ENCODE measurements at regions not wholly inside any gene's neighbourhood (a gene's known extent, or its start where the extent isn't known, plus 50 kb on each side); places are given as distances from the start of the nearest gene placed in this dataset.

GRCh38 chr1:105686874-105687690 lies 1369.4 kb upstream of the PRMT6 start:
- peak; percentile 7 for ATAC-seq
- Mint-ChIP-seq H3K4me1 (no peaks in the 10 kb centered on the region), H3K27me3 (no peaks in the 10 kb centered on the region), H3K27ac (no peak overlapping the region), H3K36me3 (ENCODE audit: low read depth) (no peaks in the 10 kb centered on the region), H3K4me3 (no peak overlapping the region), H3K9me3 (peaks cover 8% of the 10 kb centered on the region)
- no peak for DNase-seq

GRCh38 chr1:105700723-105701122 lies 1355.8 kb upstream of the PRMT6 start:
- no peak for ATAC-seq
- Mint-ChIP-seq H3K27ac (no peak overlapping the region), H3K4me1 (no peaks in the 10 kb centered on the region)

GRCh38 chr1:105724286-105724685 lies 1332.2 kb upstream of the PRMT6 start:
- Mint-ChIP-seq H3K4me3 (no peak overlapping the region), H3K9me3 (peaks cover 13% of the 10 kb centered on the region), H3K27me3 (no peaks in the 10 kb centered on the region), H3K4me1 (no peaks in the 10 kb centered on the region), H3K27ac (no peak overlapping the region), H3K36me3 (ENCODE audit: low read depth) (no peaks in the 10 kb centered on the region)
- ATAC-seq = no peak
- DNase-seq = no peak

More at GRCh38 chr1:105700723-105701122, 1355.8 kb upstream of the PRMT6 start:
- no peak overlapping the region for H3K4me3 Mint-ChIP-seq
- peaks cover 8% of the 10 kb centered on the region for H3K9me3 Mint-ChIP-seq
- H3K27me3 Mint-ChIP-seq = no peaks in the 10 kb centered on the region
- H3K36me3 Mint-ChIP-seq (ENCODE audit: low read depth) = no peaks in the 10 kb centered on the region
- no peak for DNase-seq

GRCh38 chr1:105730701-105731100 lies 1325.8 kb upstream of the PRMT6 start:
- Mint-ChIP-seq H3K27ac (no peak overlapping the region), H3K27me3 (no peaks in the 10 kb centered on the region), H3K36me3 (ENCODE audit: low read depth) (no peaks in the 10 kb centered on the region), H3K9me3 (peaks cover 13% of the 10 kb centered on the region), H3K4me3 (no peak overlapping the region), H3K4me1 (no peaks in the 10 kb centered on the region)
- DNase-seq (no peak), ATAC-seq (no peak)

GRCh38 chr1:105736349-105736748 lies 1320.1 kb upstream of the PRMT6 start:
- Mint-ChIP-seq H3K27ac (no peak overlapping the region), H3K4me3 (no peak overlapping the region), H3K9me3 (peaks cover 19% of the 10 kb centered on the region), H3K36me3 (ENCODE audit: low read depth) (no peaks in the 10 kb centered on the region), H3K4me1 (no peaks in the 10 kb centered on the region), H3K27me3 (no peaks in the 10 kb centered on the region)
- ATAC-seq (no peak), DNase-seq (no peak)

GRCh38 chr1:105779727-105780126 lies 1276.7 kb upstream of the PRMT6 start:
- no peaks in the 10 kb centered on the region for H3K4me1 Mint-ChIP-seq
- H3K27ac Mint-ChIP-seq = no peak overlapping the region
- H3K36me3 Mint-ChIP-seq (ENCODE audit: low read depth) = no peaks in the 10 kb centered on the region
- no peak for ATAC-seq
- H3K9me3 Mint-ChIP-seq = peaks cover 11% of the 10 kb centered on the region
- DNase-seq = no peak
- no peaks in the 10 kb centered on the region for H3K27me3 Mint-ChIP-seq
- no peak overlapping the region for H3K4me3 Mint-ChIP-seq

- no peak for ATAC-seq
- Mint-ChIP-seq H3K36me3 (ENCODE audit: low read depth) (no peaks in the 10 kb centered on the region), H3K27me3 (no peaks in the 10 kb centered on the region), H3K9me3 (peaks cover 17% of the 10 kb centered on the region), H3K4me3 (no peak overlapping the region), H3K4me1 (no peaks in the 10 kb centered on the region), H3K27ac (no peak overlapping the region)
- DNase-seq = no peak
These were observed 1271.5 kb upstream of the PRMT6 start for GRCh38 chr1:105785021-105785420.

GRCh38 chr1:105793536-105794146 lies 1262.8 kb upstream of the PRMT6 start:
- Mint-ChIP-seq H3K4me3 (no peak overlapping the region), H3K27ac (no peak overlapping the region), H3K36me3 (ENCODE audit: low read depth) (no peaks in the 10 kb centered on the region), H3K9me3 (peaks cover 5% of the 10 kb centered on the region), H3K4me1 (no peaks in the 10 kb centered on the region), H3K27me3 (no peaks in the 10 kb centered on the region)
- ATAC-seq (no peak), DNase-seq (peak; percentile 17)

- ATAC-seq (no peak), DNase-seq (no peak)
- peaks cover 4% of the 10 kb centered on the region for H3K9me3 Mint-ChIP-seq
- no peak overlapping the region for H3K27ac Mint-ChIP-seq
- H3K36me3 Mint-ChIP-seq (ENCODE audit: low read depth) = no peaks in the 10 kb centered on the region
- no peaks in the 10 kb centered on the region for H3K4me1 Mint-ChIP-seq
- H3K27me3 Mint-ChIP-seq = no peaks in the 10 kb centered on the region
- no peak overlapping the region for H3K4me3 Mint-ChIP-seq
These were observed 1260.7 kb upstream of the PRMT6 start for GRCh38 chr1:105795741-105796140.

GRCh38 chr1:105830571-105831146 lies 1225.8 kb upstream of the PRMT6 start:
- H3K4me3 Mint-ChIP-seq = no peak overlapping the region

GRCh38 chr1:105838071-105838470 lies 1218.4 kb upstream of the PRMT6 start:
- no peaks in the 10 kb centered on the region for H3K27me3 Mint-ChIP-seq
- no peaks in the 10 kb centered on the region for H3K36me3 Mint-ChIP-seq (ENCODE audit: low read depth)
- no peak overlapping the region for H3K27ac Mint-ChIP-seq
- no peak overlapping the region for H3K4me3 Mint-ChIP-seq
- DNase-seq = no peak
- H3K9me3 Mint-ChIP-seq = peaks cover 25% of the 10 kb centered on the region
- ATAC-seq = no peak
- H3K4me1 Mint-ChIP-seq = no peaks in the 10 kb centered on the region

More at GRCh38 chr1:105830571-105831146, 1225.8 kb upstream of the PRMT6 start:
- Mint-ChIP-seq H3K36me3 (ENCODE audit: low read depth) (no peaks in the 10 kb centered on the region), H3K27me3 (no peaks in the 10 kb centered on the region), H3K27ac (no peak overlapping the region), H3K4me1 (no peaks in the 10 kb centered on the region), H3K9me3 (peaks cover 10% of the 10 kb centered on the region)
- ATAC-seq (no peak), DNase-seq (no peak)

GRCh38 chr1:105865546-105865945 lies 1190.9 kb upstream of the PRMT6 start:
- DNase-seq (no peak), ATAC-seq (no peak)
- Mint-ChIP-seq H3K27ac (no peak overlapping the region), H3K4me3 (no peak overlapping the region), H3K36me3 (ENCODE audit: low read depth) (no peaks in the 10 kb centered on the region), H3K4me1 (no peaks in the 10 kb centered on the region), H3K27me3 (no peaks in the 10 kb centered on the region), H3K9me3 (peaks cover 19% of the 10 kb centered on the region)

- H3K27ac Mint-ChIP-seq = no peak overlapping the region
- ATAC-seq (no peak), DNase-seq (no peak)
- H3K4me3 Mint-ChIP-seq = no peak overlapping the region
- H3K36me3 Mint-ChIP-seq (ENCODE audit: low read depth) = no peaks in the 10 kb centered on the region
- no peaks in the 10 kb centered on the region for H3K4me1 Mint-ChIP-seq
- H3K27me3 Mint-ChIP-seq = no peaks in the 10 kb centered on the region
- H3K9me3 Mint-ChIP-seq = peaks cover 21% of the 10 kb centered on the region
These were observed 1183.7 kb upstream of the PRMT6 start for GRCh38 chr1:105872817-105873216.

- Mint-ChIP-seq H3K4me3 (no peak overlapping the region), H3K27me3 (no peaks in the 10 kb centered on the region), H3K4me1 (no peaks in the 10 kb centered on the region), H3K36me3 (ENCODE audit: low read depth) (no peaks in the 10 kb centered on the region), H3K27ac (no peak overlapping the region), H3K9me3 (peaks cover 29% of the 10 kb centered on the region)
- ATAC-seq = no peak
- DNase-seq = no peak
These were observed 1181.9 kb upstream of the PRMT6 start for GRCh38 chr1:105874621-105875020.

- Mint-ChIP-seq H3K4me1 (no peaks in the 10 kb centered on the region), H3K36me3 (ENCODE audit: low read depth) (no peaks in the 10 kb centered on the region), H3K27ac (no peak overlapping the region), H3K27me3 (no peaks in the 10 kb centered on the region), H3K9me3 (peaks cover 26% of the 10 kb centered on the region), H3K4me3 (no peak overlapping the region)
- ATAC-seq = no peak
- DNase-seq = no peak
These were observed 1170.2 kb upstream of the PRMT6 start for GRCh38 chr1:105886309-105886708.
